GM10248 (cell line): ENCODE measurements at regions not wholly inside any gene's neighbourhood (a gene's known extent, or its start where the extent isn't known, plus 50 kb on each side); places are given as distances from the start of the nearest gene placed in this dataset.

ENCODE experiments used
- CTCF ChIA-PET: fragments of 300-600 bp; sonication (Branson Sonifier 250); formaldehyde crosslinking; extraction: SDS; loops from one replicate; lab custom pipeline; 2021; ENCODE audit warnings: antibody characterized with exemption; lab: Yijun Ruan, JAX
- POLR2A ChIA-PET: fragments of 350-650 bp; sonication (Branson Sonifier 250); formaldehyde crosslinking; extraction: SDS; loops from one replicate; lab custom pipeline; 2020; ENCODE audit warnings: antibody characterized with exemption; lab: Yijun Ruan, JAX
- DNase-seq: peaks from one replicate; pipeline ENCODE4 v3.0.0; 2012; ENCODE audit errors: extremely low spot score
- TF ChIP-seq, protein P1 (sequence below): IDR thresholded peaks from 2 replicates; pipeline ENCODE4 v1.5.1; 2012; ENCODE audit warnings: mild to moderate bottlenecking, low read depth; ENCODE audit errors: extremely low read depth, missing control alignments, control extremely low read depth

DNA sequence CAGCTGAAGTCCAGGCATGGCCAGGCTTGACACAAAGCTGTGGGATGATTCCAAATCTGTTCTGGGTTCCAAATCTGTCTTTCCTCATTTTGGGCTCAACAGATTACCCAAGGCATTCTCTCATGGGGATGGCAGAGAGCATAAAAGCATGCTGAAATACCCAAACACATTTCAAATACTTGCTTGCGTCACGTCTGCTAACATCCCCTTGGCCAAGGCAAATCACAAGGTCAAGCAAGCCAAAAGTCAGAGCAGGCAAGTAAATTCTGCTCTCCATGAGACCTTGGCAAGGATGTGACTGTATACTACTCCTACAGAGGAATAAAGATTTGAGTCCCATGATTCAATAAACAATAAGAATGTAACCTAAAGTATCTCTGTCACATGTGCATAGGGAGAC lies 306.7 kb downstream of the EPB41L4A start:
- ChIA-PET CTCF (no interaction called here), POLR2A (no interaction called here)
- DNase-seq = no peak
- TF ChIP-seq, protein P1, sequence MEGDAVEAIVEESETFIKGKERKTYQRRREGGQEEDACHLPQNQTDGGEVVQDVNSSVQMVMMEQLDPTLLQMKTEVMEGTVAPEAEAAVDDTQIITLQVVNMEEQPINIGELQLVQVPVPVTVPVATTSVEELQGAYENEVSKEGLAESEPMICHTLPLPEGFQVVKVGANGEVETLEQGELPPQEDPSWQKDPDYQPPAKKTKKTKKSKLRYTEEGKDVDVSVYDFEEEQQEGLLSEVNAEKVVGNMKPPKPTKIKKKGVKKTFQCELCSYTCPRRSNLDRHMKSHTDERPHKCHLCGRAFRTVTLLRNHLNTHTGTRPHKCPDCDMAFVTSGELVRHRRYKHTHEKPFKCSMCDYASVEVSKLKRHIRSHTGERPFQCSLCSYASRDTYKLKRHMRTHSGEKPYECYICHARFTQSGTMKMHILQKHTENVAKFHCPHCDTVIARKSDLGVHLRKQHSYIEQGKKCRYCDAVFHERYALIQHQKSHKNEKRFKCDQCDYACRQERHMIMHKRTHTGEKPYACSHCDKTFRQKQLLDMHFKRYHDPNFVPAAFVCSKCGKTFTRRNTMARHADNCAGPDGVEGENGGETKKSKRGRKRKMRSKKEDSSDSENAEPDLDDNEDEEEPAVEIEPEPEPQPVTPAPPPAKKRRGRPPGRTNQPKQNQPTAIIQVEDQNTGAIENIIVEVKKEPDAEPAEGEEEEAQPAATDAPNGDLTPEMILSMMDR = no peak

DNA sequence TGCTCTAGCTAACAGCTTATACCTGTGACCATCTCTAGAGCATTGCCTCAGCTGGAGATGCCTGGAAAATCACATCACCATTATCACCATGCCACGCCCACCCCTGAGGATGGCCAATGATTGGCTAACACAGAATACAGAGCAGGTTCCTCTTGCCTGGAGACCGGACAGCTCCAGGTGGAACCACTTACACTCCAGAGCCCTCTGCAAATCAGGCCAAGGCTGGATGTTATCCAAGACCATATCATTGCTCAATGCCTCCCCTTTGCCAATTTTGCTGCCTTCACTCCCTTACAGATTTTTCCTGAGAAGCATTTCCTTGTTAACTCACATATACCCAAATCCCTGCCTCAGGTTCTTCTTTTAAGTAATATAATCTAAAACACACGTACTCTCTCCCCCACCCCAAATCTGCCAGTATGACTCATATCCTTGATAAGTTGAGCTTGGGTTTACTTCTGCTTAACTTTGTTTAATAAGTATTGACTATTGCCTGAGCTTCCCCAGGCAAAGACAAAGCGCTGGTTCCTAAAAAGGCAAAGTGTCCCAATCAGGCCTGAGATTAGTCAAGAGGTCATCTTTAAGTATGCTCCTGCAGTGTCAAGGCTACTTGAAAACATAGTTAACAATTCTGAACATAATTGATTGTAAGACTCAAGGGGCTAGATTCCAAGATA lies 309.6 kb downstream of the EPB41L4A start:
- ChIA-PET CTCF (interaction anchor here (1.7 to 2.7 kb wide), 2 partner anchors 9 to 14 kb away, joined by 5 to 14 read pairs; no protein-coding TSS in a partner anchor), POLR2A (no interaction called here)
- TF ChIP-seq, protein P1 = no peak
- DNase-seq = no peak

DNA sequence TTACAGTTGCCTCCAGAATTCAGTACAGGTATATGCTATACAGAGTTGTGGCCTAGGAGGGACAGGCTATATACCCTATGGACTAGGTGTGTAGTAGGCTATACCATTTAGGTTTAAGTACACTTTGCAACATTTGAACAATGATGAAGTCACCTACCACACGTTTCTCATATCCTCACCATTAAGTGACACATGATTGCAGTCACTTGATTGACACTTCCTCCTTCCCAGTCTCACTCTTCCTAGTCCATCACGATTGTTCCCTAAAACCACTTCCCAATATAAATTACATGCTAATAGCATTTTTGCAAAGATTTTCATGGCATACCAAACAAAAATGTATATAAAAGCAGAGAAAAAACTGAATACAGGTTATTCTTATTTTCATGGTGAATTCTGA lies 312.2 kb downstream of the EPB41L4A start:
- TF ChIP-seq, protein P1 = no peak
- POLR2A ChIA-PET = no interaction called here
- no peak for DNase-seq
- CTCF ChIA-PET = interaction anchor here (1.9 kb wide), 1 partner anchor 12 kb away, joined by 7 read pairs; no protein-coding TSS in a partner anchor

DNA sequence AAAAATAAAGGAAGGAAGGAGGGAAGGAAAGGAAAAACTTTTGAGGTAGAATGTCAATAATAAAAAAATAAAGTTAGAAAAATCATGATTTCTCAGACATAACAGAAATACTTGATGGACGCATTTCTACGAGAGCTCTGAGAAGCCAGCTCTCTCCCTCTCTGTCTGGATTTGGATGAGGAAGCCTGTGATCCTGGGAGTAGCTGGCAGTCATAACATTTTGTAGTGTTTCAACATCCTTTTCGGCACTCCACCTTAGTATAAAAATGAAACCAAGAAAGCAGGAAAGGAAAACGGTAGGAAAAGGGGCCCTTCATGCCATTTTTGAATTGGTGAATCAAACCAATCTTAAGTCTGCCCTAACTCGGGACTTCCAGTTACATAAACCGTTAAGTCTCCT lies 321.3 kb downstream of the EPB41L4A start:
- TF ChIP-seq, protein P1 = no peak
- CTCF ChIA-PET = interaction anchor here (1.2 to 1.7 kb wide), 2 partner anchors 22 to 31 kb away, joined by 3 to 5 read pairs; no protein-coding TSS in a partner anchor
- DNase-seq = no peak
- POLR2A ChIA-PET = interaction anchor here (0.5 kb wide), 1 partner anchor 16 kb away, joined by 4 read pairs; no protein-coding TSS in a partner anchor

DNA sequence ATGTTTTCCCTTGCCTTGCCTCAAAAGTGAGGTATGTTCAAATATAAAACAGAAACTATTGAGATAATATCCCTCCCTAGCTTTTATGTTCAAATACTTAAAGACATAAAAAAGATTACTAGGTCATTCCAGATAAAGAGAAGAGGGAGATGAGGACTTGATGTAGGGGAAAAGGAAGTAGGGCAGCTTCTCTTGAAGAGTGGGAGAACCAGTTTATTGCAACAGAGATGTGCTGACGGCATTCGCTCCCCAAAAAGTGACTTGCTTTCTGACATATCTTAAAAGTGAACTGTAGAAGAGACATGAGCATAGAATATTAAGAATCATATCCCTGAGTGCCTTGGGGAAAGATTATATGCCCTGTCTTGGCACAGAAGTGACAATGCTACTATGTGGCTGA lies 330.2 kb upstream of the NREP start:
- TF ChIP-seq, protein P1 = no peak
- CTCF ChIA-PET = interaction anchor here (1.0 kb wide), 1 partner anchor 19 kb away, joined by 4 read pairs; no protein-coding TSS in a partner anchor
- POLR2A ChIA-PET = no interaction called here
- no peak for DNase-seq

DNA sequence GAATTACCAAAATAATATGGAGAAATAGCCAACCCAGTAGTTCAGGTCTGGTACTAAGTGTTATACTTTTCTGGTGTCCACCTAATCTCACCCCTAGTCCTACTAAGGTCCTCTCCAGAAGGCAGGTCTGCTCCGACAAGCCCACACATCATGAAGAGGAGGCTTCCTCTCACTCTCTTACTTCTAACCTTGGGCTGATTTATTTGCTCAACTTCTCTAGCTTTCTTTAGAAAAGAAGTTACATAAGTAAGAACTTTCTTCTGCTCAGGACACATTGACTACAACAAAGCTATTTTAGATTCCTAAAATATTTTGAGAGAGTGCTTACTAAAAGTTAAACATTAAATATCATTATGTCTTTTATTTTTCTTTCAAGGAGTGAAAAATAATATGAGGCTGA lies 329.7 kb upstream of the NREP start:
- POLR2A ChIA-PET = no interaction called here
- TF ChIP-seq, protein P1 = no peak
- CTCF ChIA-PET = interaction anchor here (1.0 kb wide), 1 partner anchor 19 kb away, joined by 4 read pairs; no protein-coding TSS in a partner anchor
- no peak for DNase-seq

DNA sequence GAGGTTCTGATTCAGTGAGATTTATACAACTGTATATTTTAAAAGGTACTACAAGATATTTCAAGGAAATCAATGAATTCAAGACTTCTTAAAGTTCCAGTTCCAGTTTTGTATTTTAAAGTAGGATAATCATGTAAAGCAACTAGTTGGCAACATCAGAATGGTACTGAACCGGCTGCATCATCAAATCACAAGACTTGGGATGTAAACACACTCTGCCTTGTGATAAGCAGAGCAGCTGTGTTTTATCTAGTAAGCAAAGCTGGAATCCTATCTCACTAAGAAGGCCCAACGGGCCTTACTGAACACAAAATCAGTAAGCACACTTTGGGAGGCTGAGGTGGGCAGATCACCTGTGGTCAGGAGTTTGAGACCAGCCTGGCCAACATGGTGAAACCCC lies 327.2 kb upstream of the NREP start:
- CTCF ChIA-PET = no interaction called here
- POLR2A ChIA-PET = no interaction called here

More for the DNA sequence above, 327.2 kb upstream of the NREP start:
- no peak for DNase-seq
- TF ChIP-seq, protein P1 = no peak
